SW480 (cell line): ENCODE measurements at regions not wholly inside any gene's neighbourhood (a gene's known extent, or its start where the extent isn't known, plus 50 kb on each side); places are given as distances from the start of the nearest gene placed in this dataset.

Experiments used
- DNase-seq: peaks from one replicate; pipeline ENCODE4 v3.0.0-alpha.2; 2016; ENCODE audit warnings: low spot score

DNA sequence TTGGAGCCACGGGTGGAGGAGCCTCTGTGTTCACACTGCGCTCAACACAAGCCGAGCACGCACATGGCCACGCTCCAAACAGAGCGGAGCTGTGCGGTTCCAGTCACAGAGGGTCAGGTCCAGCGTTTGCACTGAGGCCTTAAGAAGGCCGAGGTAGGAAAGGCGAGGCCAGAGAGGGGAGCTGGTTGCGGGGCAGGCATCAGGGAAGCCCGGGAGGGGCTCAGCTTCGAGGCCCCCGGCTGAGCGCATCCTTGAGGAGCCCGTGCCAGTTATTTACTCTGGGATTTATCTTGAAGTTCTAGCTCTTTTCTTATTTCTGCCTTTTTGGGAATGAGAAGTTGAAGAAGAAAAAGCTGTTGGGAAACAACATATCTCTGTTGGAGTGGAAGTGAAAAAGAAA, 140.8 kb downstream of the IRX1 start:
- no peak for DNase-seq

DNA sequence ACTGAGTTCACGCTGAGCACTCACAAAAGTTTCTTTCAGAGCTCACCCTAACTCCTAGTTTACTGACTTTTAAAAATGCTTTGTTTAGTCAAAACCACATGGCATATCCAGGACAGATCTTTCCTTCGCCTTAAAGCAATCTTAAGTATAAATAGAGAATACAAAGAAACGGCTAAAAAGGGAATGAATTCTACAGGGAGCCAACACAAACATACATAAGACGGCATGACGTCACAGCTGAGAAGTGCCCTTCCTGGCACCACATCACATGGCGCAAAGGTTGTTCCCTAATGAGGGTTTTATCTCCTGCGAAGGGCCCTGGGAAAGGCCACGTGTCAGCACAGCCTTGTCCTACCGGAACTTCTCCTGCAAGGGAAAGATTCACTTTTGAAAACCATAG, 141.3 kb downstream of the IRX1 start:
- DNase-seq, result no peak

DNA sequence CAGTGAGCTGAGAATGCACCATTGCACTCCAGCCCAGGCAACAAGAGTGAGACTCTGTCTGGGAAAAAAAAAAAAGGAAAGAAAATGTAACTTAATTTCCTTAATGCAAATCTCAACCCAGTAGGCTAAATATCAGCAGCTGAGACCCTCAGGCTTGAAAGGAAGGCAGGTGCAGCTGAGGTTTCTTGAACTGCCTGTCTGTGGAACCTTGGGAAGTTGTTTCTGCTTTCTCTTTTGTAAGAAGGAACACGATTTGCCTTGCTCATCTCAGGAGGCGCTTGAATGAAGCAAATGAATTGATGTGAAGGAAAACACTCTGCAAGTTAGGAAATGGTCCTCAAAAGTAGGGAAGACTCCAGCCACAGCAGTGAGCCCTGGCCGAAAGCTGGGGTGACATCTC, 143.3 kb downstream of the IRX1 start:
- DNase-seq, result no peak

DNA sequence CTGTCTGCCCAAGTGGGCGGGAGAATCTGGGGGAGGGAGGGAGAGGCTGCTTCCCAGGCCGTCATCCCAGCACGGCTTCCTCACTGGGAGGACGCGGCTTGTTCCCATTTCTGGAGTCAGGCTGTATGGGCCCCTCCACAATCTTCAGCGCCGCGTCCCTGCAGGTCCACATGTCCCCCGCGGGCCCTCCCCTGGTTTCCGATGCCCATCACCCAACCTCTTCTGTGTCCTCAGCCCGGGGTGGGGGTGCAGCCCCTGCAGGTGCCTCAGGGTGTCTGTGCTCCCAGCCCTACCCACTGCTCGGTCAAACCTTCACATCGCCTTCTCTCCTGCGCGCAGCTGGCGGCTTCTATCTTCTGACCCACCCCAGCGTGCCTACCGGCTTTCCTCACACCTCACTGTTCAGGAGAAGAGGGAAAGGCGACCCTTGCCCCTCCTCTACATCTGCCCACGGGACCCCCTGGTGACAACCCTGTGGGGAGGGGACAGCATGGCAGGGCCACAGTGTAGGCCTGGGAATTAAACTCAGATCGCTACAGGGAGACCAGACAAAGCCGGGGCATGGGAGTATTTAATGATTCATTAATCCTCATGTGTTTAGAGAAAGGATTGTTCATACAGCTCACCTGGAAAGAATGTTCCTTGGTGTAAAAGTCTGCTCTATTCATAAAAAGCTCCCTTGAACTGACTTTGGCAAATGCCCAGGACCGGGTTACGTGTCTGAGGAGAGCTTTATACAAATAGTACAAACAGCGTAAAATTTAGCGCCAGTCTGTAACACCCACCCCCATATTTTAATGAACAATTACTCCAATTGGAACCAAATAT, 145.1 kb downstream of the IRX1 start:
- DNase-seq, result no peak

DNA sequence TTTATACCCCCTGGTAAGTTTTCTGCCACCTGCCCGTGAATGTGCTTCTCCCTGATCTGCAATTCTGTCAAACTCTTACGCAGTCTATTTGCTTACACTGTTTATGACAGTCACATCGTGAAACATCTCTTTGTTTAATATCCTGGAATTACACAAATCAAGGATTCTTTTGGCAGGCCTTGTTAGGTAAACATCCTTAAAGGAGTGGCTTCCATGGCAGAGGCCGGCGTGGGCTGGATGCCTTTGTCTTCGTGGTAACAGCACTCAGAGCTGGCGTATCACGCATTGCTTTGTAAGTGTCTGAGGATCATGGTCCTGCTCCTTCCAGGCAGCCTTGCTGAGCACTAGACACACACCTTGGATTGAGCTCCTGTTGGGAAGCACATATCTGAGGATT, 145.7 kb downstream of the IRX1 start:
- no peak for DNase-seq

DNA sequence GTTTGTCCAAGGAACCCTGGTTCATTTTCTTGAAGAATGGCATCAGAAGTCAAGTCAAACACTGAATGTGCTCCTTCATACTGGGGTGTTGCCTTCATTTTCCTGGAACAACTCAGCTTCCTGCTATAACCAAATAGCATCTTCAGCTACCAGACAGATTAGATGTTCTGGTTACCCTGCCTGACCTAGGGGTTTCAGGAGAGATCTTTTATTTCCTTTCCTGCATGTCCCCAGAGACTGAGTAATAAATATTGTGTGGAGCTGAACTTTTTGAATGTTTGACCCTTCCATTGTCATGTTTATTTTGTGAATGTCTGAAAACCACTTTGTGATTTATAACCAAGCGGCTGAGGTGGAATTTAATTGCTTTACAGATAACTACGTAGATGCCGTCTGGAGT, 147.1 kb downstream of the IRX1 start:
- no peak for DNase-seq

DNA sequence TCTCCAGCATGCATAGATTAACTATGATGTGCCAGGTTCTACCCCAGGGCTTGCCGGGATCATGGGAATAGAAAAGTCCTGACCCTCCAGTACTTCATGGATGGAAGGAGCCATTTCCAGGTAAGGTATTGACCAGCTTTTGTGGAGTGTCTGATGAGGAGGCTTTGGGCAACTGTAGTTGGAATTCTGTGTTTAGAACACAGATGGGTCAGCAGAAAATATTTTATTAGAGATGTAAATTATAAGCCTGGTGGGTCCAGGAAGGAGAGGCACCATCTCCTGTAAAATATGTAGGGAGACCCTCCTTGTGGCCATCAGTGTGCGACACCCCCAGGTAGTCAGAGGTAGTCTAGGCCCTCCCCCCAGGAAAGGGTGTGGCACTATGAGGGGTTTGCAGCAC, 156.2 kb downstream of the IRX1 start:
- no peak for DNase-seq

DNA sequence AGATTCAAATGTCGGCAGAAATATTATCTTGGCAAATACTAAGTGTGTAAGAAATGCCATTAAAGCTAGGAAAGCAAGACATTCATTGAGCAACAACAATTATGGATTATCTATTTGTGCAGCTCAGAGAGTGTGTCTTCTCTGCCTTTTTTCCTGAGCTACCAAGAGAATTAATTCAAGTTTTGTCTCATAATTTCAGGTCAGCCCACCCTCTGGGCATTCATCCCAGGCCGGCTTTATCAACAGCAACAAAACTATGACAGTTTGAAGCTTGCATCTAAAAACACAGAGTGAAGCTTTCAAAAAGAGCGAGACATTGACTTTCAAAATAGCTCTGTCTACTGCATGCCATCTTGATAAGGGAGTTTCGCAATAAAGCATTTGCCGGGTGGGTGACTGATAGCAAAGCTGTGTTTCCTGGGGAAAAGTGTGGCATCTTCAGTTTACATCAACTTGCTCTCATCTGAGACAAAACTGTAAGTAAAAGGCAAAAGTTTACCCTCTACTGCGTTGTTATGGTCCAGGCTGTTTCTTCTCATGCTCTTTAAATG, 182.4 kb downstream of the IRX1 start:
- DNase-seq, result no peak

DNA sequence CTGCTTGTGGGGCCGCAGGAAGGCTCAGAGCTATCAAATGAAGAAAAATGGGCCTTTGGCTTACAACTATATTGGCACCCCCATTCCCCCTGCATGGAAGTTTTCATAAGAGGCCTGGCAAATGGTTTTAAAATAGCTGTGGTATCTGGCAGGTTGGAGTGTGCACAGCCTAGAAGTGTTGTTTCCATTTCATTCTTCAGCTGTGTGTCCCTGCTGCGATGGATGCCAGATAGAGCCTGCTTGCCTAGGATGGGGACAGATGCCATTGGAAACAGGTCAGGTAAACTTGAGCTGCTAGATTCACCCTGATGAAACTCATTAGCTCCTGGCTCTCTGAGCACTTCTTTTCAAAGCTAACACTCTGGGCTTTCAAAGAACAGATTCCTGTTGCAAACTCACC, 183.3 kb downstream of the IRX1 start:
- DNase-seq, result no peak

DNA sequence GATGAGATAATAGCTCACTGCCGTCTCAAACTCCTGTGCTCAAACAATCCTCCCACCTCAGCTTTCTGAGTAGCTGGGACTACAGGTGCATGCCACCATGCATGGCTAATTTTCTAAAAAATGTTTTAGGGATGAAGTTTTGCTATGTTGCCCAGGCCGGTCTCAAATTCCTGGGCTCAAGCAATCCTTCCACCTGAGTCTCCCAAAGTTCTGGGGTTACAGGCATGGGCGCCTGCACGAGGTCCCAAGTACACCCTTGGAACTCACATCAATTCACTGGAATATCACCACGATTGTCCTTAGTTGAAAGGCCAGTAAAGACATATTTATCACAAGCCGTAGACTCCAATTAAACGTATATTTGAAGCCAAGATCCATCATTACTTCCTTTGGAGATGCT, 184.6 kb downstream of the IRX1 start:
- DNase-seq, result no peak

DNA sequence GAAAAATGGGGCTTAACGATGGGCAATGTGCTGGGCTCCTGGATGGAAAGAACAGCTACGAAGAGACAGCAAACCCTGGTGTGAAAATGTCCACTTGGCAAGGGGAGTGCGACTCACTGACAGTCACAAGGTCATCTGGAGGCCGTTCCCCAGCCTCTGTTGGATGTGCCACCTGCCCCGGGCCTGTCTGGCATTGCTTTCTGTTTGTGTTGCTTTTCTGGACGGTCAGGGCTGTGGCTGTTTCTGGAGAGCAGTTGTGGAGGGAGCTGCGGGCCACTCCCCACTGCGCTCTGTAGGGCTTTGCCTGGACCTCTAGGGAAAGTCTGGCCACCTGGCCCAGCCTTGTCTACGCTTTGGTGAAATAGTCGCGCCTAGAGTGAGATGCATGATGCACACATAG, 185.3 kb downstream of the IRX1 start:
- no peak for DNase-seq

DNA sequence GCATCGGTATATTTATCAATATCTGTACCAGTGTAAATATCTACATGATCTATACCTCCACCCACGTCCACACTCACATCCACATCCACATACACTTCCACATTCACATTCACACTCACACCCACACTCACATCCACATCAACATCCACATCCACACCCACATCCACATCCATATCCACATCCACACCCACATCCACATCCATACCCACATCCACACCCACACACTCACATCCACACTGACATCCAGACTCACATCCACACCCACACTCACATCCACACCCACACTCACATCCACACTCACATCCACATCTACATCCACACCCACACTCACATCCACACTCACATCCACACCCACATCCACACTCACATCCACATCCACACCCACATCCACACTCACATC, 189.2 kb downstream of the IRX1 start:
- DNase-seq, result no peak

DNA sequence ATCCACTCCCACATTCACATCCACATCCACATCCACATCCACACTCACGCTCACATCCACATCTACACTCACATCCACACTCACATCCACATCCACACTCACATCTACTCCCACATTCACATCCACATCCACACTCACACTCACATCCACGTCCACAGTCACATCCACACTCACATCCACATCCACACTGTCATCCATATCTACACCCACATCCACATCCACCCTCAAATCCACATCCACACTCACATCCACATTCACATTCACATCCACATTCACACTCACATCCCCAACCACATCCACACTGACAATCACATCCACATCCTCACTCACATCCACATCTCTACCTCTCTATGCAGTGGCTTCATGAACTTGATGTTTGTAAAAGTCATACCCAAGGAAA, 190.5 kb downstream of the IRX1 start:
- DNase-seq, result no peak

DNA sequence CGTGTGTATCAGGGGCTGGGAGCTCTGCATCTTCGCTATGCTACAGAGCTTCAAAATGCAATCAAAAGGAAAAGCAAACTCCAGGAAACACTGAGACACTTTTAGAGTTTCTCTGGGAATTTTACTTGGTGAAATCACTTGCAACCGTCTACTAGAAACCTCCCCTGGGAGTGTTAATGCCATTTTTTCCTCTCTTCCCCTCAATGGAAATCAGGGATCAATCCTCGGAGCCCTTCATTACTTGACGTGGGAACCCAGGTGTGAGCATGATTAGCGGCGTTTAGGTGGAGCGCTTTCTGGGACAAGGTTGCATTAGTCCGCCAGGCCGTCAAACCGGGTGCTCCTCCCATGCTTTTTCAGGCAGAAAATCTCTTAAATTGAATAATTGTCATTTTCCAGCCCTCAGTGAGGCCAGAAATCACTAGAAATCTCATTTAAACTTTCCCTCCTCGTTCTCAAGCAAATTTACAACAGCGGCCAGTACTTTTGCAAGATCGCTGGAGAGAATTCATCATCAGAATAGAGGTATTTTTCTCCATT, 191.3 kb downstream of the IRX1 start:
- no peak for DNase-seq

DNA sequence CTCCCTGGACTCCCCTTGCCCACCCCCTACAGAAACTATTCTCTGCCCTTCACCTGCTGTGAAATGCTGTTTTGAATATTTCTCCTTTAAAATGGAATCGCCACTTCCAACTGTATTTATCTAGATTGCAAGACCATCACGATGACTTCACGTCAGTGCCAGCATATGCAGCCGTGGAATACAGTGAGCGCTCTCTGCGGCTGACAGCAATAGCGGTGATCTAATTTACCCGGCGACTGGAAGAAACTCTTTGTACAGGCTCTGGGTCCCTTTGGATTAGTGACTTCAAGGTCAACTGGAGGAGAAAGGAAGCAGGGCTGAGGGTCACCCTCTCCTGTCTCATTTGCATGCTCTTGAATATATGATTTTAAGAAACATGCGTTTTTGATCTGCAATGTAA, 192.0 kb downstream of the IRX1 start:
- DNase-seq, result no peak

DNA sequence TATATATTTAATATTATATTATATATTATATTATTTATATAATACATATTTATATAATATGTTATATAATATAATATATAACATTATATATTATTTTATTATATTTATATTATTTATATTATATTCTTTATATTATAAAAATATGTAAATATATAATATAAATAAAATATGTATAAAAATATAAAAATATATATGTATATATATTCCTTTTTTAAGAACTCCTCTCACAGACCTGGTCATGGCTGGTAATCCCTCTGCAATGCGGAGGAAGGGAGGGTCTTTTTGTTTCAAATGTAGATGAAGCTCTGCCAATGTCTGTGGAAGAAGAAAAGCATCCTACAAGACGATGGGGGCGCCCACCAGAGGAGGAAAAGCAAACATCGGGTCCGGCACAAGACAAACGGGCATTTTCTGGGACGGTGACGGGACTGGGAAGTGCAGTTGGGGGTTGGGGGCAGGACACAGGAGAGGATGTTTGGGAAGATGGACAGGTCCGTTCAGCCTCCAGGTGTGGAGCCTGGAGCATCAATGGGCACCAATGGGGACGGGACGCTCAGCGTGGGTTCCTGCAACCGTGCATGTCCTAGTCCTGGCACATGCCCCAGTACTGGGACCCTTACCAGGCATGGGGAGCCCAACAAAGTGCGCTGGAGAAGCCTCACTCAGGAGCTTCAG, 194.0 kb downstream of the IRX1 start:
- no peak for DNase-seq

DNA sequence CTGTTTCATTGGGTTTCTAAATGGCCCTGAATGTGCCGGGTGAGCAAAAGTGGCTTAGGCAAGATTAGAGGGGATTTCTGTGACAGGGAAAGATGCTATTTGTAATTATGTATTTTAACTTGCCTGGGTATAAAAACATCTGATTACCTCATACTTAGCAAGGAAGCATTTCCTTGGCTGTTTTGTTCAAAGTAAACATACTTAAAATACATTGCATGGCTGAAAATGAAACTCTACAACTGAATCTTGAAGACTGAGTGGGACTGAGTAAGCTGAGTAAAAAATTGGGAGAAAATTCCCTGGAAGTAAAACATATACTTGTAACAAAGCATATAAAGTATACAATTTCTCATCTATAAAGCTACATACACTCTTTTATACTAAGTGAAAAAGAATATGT, 197.5 kb downstream of the IRX1 start:
- DNase-seq, result no peak

DNA sequence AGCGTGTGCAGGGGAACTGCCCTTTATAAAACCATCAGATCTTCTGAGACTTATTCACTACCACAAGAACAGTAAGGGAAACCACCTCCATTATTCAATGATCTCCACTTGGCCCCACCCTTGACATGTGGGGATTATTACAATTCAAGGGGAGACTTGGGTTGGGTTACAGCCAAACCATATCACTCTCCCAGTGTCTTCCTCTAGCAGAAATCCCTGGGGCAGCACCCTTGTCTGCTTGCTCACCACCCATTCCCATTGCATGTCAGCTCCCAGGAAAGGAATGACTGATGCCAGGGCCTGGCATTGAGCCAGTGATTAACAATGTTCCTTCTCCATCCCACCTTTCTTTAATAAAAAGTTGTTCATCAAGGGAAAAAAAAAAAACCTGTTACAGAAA, 199.0 kb downstream of the IRX1 start:
- no peak for DNase-seq

DNA sequence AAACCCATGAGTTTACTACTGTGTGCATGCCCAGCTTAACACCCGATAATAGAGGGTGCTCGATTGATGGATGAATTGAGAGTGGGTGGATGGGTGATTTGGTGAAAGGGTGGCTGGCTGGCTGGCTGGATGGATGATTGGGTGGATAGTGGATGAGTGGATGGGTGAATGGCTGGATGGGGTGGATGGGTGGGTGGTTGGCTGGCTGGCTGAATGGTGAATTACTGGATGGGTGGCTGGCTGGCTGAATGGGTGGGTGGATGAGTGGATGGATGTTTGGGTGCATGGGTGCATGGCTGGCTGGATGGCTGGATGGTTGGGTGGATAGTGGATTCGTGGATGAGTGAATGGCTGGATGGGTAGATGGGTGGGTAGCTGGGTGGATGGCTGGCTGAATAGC, 201.1 kb downstream of the IRX1 start:
- DNase-seq, result no peak

DNA sequence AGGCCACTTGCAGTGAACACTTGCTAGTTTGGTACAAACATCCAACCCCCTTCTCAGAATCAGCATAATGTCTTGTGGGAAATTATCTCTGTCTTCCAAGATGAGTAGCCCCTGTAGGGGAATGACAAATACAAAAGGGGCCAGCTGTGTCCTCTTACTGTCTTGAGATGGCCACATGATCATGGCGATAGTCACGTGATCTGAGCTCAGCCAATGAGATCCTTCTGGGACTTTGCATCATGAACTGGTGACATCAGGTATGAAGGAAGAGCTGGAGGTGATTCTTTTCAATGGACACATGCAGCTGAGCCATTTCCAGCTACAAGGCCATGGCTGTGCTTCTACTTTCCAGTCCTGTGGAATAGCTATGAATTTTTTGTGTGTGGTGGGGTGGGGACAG, 206.3 kb downstream of the IRX1 start:
- no peak for DNase-seq

DNA sequence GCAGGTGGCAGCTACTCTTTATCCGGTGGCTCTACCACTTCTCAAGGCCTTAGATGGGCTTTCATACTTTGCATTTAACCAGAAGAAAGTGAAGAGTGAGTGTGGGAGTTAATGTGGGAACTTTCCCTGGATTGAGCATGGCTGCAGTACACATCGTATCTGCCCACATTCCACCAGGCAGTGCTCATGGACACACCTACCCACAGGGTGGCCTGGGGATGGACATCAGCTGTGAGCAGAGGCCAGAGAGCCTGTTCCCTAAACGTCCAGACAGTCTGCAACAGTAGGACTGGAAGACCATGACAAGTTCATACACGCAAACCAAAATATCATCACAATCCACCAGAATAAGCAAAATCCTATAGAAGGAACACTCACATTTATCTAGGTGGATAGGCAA, 213.8 kb downstream of the IRX1 start:
- no peak for DNase-seq

DNA sequence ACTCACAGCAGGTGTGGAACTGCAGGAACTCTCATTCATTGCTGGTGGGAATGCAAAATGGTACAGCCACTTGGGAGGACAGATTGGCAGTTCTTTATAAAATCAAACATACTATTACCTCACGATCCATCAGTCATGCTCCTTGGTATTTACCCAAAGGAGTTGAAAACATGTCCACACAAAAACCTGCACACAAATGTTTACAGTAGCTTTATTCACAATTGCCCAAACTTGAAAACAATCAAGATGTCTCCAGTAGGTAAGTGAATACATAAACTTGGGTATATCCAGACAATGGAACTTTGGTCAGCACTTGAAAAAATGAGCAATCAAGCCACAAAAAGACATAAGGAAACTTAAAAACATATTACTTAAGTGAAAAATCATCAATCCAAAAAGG, 215.5 kb downstream of the IRX1 start:
- DNase-seq, result no peak

DNA sequence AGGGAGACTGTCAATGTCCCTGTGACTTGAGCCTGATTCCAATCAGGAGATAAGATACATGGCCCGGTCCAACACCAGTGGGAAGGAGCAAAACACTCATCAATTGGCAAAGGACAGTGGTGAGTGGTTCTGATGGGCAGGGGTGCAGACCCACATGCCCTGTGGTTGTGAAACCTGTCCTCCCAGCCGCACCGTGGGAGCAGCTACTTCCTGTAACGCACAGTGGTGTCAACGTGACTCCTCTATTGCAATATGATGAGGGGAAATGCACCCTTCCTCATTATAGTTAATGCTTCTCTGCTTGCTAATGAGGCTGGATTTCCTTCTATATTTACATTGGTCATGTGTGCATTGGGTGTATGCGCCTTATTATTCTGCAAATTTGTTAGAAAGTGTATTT, 223.0 kb downstream of the IRX1 start:
- DNase-seq, result no peak
